GM20431 (cell line): ENCODE measurements at regions not wholly inside any gene's neighbourhood (a gene's known extent, or its start where the extent isn't known, plus 50 kb on each side); places are given as distances from the start of the nearest gene placed in this dataset.

Experiments used
- in situ Hi-C: fragments of 300-500 bp; cut with MseI, MboI; formaldehyde crosslinking; loops from one replicate; pipeline ENCODE4 v1.15.0; 2020; ENCODE audit warnings: low sequenced_read_pairs; ENCODE audit not compliant: unreplicated experiment

GRCh38 chr20:21033817-21034216 is 72.3 kb downstream of the LINC00237 start:
- in situ Hi-C loops: loop anchor here (25.0 kb wide), 3 partner anchors 103 to 478 kb away; partner anchors contain the start of genes KIZ and NKX2-2

- in situ Hi-C loops: loop anchor here (25.0 kb wide), 3 partner anchors 106 to 481 kb away; partner anchors contain the start of genes KIZ and NKX2-2
These were observed 74.5 kb downstream of the LINC00237 start for GRCh38 chr20:21031666-21032065.

GRCh38 chr20:21029341-21029740 is 76.8 kb downstream of the LINC00237 start:
- in situ Hi-C loops: loop anchor here (25.0 kb wide), 3 partner anchors 108 to 483 kb away; partner anchors contain the start of genes KIZ and NKX2-2

GRCh38 chr20:21028921-21029320 is 77.2 kb downstream of the LINC00237 start:
- in situ Hi-C loops: loop anchor here (25.0 kb wide), 3 partner anchors 108 to 483 kb away; partner anchors contain the start of genes KIZ and NKX2-2

- in situ Hi-C loops: loop anchor here (25.0 kb wide), 3 partner anchors 109 to 484 kb away; partner anchors contain the start of genes KIZ and NKX2-2
These were observed 77.7 kb downstream of the LINC00237 start for GRCh38 chr20:21028436-21028835.

- in situ Hi-C loops: loop anchor here (25.0 kb wide), 3 partner anchors 110 to 485 kb away; partner anchors contain the start of genes KIZ and NKX2-2
These were observed 78.6 kb downstream of the LINC00237 start for GRCh38 chr20:21027569-21027968.

GRCh38 chr20:21026951-21027350 is 79.2 kb downstream of the LINC00237 start:
- in situ Hi-C loops: loop anchor here (25.0 kb wide), 3 partner anchors 110 to 485 kb away; partner anchors contain the start of genes KIZ and NKX2-2

GRCh38 chr20:21024420-21024819 is 81.7 kb downstream of the LINC00237 start:
- in situ Hi-C loops: no loop called here

GRCh38 chr20:21022925-21023324 is 83.2 kb downstream of the LINC00237 start:
- in situ Hi-C loops: no loop called here

- in situ Hi-C loops: no loop called here
These were observed 84.7 kb downstream of the LINC00237 start for GRCh38 chr20:21021472-21021790.

GRCh38 chr20:21020659-21021471 is 85.3 kb downstream of the LINC00237 start:
- in situ Hi-C loops: no loop called here

- in situ Hi-C loops: no loop called here
These were observed 86.1 kb downstream of the LINC00237 start for GRCh38 chr20:21019814-21020658.

GRCh38 chr20:21019468-21019813 is 86.7 kb downstream of the LINC00237 start:
- in situ Hi-C loops: no loop called here

GRCh38 chr20:21018576-21018975 is 87.6 kb downstream of the LINC00237 start:
- in situ Hi-C loops: no loop called here

- in situ Hi-C loops: no loop called here
These were observed 88.6 kb downstream of the LINC00237 start for GRCh38 chr20:21017528-21018085.

- in situ Hi-C loops: no loop called here
These were observed 89.4 kb downstream of the LINC00237 start for GRCh38 chr20:21016751-21017150.

- in situ Hi-C loops: no loop called here
These were observed 91.6 kb downstream of the LINC00237 start for GRCh38 chr20:21014528-21014927.

GRCh38 chr20:21008951-21009350 is 97.2 kb downstream of the LINC00237 start:
- in situ Hi-C loops: no loop called here

- in situ Hi-C loops: no loop called here
These were observed 99.5 kb downstream of the LINC00237 start for GRCh38 chr20:21006611-21007010.

- in situ Hi-C loops: no loop called here
These were observed 101.6 kb downstream of the LINC00237 start for GRCh38 chr20:21004386-21005076.
